Heart left ventricle (tissue), 13 donors: ENCODE measurements at regions not wholly inside any gene's neighbourhood (a gene's known extent, or its start where the extent isn't known, plus 50 kb on each side); places are given as distances from the start of the nearest gene placed in this dataset.

ENCODE experiments used
- CTCF ChIP-seq, 12 donors: fragments of 200-600 bp; sonication (generic) in 4 of 12; IDR thresholded peaks; one replicate each; pipeline versions ENCODE4 v1.5.0 to v1.8.0; 2018 to 2022; ENCODE audit warnings: antibody characterized with exemption in 12 of 12, mild to moderate bottlenecking in 5 of 12
- POLR2A ChIP-seq, 2 donors: fragments of 450-650 bp; IDR thresholded peaks; one replicate each; pipeline ENCODE4 v1.6.1; 2017; ENCODE audit warnings: antibody characterized with exemption in 2 of 2, mild to moderate bottlenecking in 2 of 2, moderate library complexity in 2 of 2
- donor health status: ischemic (EF 13 %, LVEDD 7.1; RV severe dilation, severe dysfunction).
- donor health status: DM: no; HTN: yes; CAD: no.
- donor health status: DM: no; HTN: no; CAD: no.
- donor health status: ischemic (EF 25% LVEDD 6.9; RV normal size, moderate dysfunction).
- donor health status: ischemic (EF 25% LVEDD 5.7; RV mildly dilated, moderate dysfunction).
- donor health status: ischemic (EF 35%, LVEDD 5.7; RV mildly dilated, moderate dysfunction).
- donor health status: nonischemic (EF 11% LVEDD 7.7; RV severe dilation, severe dysfunction).
- donor health status: DM: yes; HTN: yes; CAD: no.
- donor health status: PGD.
- donor health status: ischemic (EF 29% LVEDD 5.4; RV normal size, mild dysfunction).
- donor health status: nonischemic (EF 23%, LVEDD 6.1; RV moderate dilation, normal function).

GRCh38 chrX:98654565-98654964, 1755.5 kb downstream of the PCDH19 start:
- TF ChIP-seq CTCF (IDR thresholded peaks at IDR 0.05) (no peak), POLR2A (IDR thresholded peaks at IDR 0.05) (no peak)
